Keratinocyte (primary cell): ENCODE measurements at regions not wholly inside any gene's neighbourhood (a gene's known extent, or its start where the extent isn't known, plus 50 kb on each side); places are given as distances from the start of the nearest gene placed in this dataset.

Source experiments
- DNase-seq: peaks from one replicate; pipeline ENCODE4 v3.0.0-alpha.2; 2011; ENCODE audit warnings: low read depth, missing footprints, low spot score
- FAIRE-seq: peaks from 2 replicates; lab custom pipeline; 2011; peaks lifted over from hg19 to GRCh38; lab: Jason Lieb, UNC
- H2AFZ ChIP-seq: 2 replicates; pipeline ENCODE4 v1.6.0; 2012; ENCODE audit warnings: low read length, control low read depth, inconsistent platforms; ENCODE audit not compliant: control insufficient read depth
- H3K27ac ChIP-seq: 2 replicates; pipeline ENCODE4 v1.5.1; 2011; ENCODE audit warnings: low read length; ENCODE audit not compliant: control insufficient read depth, insufficient read depth
- H3K27me3 ChIP-seq: 3 replicates; pipeline ENCODE4 v1.6.0; 2011; ENCODE audit warnings: low read length; ENCODE audit not compliant: control insufficient read depth, insufficient read depth; ENCODE audit errors: extremely low read depth
- H3K36me3 ChIP-seq, 2 experiments: 2 replicates in 1 of 2; 3 replicates in 1 of 2; pipeline ENCODE4 v1.5.1; 2011; ENCODE audit warnings: low read length in 2 of 2, mild to moderate bottlenecking in 1 of 2; ENCODE audit not compliant: control insufficient read depth in 2 of 2, insufficient read depth in 2 of 2; ENCODE audit errors: extremely low read depth in 1 of 2
- H3K4me1 ChIP-seq: 3 replicates; pipeline ENCODE4 v1.5.1; 2011; ENCODE audit warnings: low read length; ENCODE audit not compliant: control insufficient read depth, insufficient read depth; ENCODE audit errors: extremely low read depth
- H3K4me2 ChIP-seq: 3 replicates; pipeline ENCODE4 v1.6.0; 2011; ENCODE audit warnings: low read depth, low read length; ENCODE audit not compliant: control insufficient read depth, insufficient read depth; ENCODE audit errors: extremely low read depth
- H3K4me3 ChIP-seq, 3 experiments: fragments of 200-600 bp in 1 of 3; sonication (generic) in 1 of 3; 2 replicates in 2 of 3; 3 replicates in 1 of 3; pipeline ENCODE4 v1.5.1; 2011 to 2016; ENCODE audit warnings: low read length in 3 of 3, mild to moderate bottlenecking in 3 of 3, control low read depth in 2 of 3, inconsistent platforms in 1 of 3, low read depth in 1 of 3, mixed read lengths in 1 of 3, mixed run types in 1 of 3, moderate library complexity in 1 of 3; ENCODE audit not compliant: control insufficient read depth in 2 of 3, insufficient read depth in 2 of 3; ENCODE audit errors: extremely low read depth in 1 of 3
- H3K79me2 ChIP-seq: 2 replicates; pipeline ENCODE4 v1.6.0; 2012; ENCODE audit warnings: low read length; ENCODE audit not compliant: control insufficient read depth, insufficient read depth
- H3K9ac ChIP-seq: 3 replicates; pipeline ENCODE4 v1.6.0; 2011; ENCODE audit warnings: low read length; ENCODE audit not compliant: control insufficient read depth, insufficient read depth; ENCODE audit errors: extremely low read depth
- H3K9me1 ChIP-seq: 3 replicates; pipeline ENCODE4 v1.6.0; 2011; ENCODE audit warnings: low read length; ENCODE audit not compliant: control insufficient read depth, insufficient read depth; ENCODE audit errors: extremely low read depth
- H3K9me3 ChIP-seq: 2 replicates; pipeline ENCODE4 v1.5.1; 2012; ENCODE audit warnings: low read depth, low read length; ENCODE audit not compliant: control insufficient read depth
- H4K20me1 ChIP-seq: 3 replicates; pipeline ENCODE4 v1.6.0; 2011; ENCODE audit warnings: low read length; ENCODE audit not compliant: control insufficient read depth, insufficient read depth; ENCODE audit errors: extremely low read depth
- EZH2 ChIP-seq: IDR thresholded peaks from one replicate; pipeline ENCODE4 v1.6.1; 2012; ENCODE audit warnings: inconsistent platforms, mild to moderate bottlenecking, low read length, moderate library complexity
- dilution Hi-C: fragments of 300-500 bp; cut with MboI; formaldehyde crosslinking; loops from one replicate; pipeline ENCODE4 v1.7.0; 2020; ENCODE audit warnings: low sequenced_read_pairs; ENCODE audit not compliant: extremely low pct_ligation_motif_present
- TF ChIP-seq, protein P1 (sequence below), 3 experiments: IDR thresholded peaks in 1 of 3; conservative IDR thresholded peaks in 1 of 3; optimal IDR thresholded peaks in 1 of 3; 2 replicates in 2 of 3; 3 replicates in 1 of 3; pipeline versions ENCODE3 to v1.5.1; 2011; ENCODE audit warnings: low read length in 3 of 3, mild to moderate bottlenecking in 3 of 3, moderate library complexity in 2 of 3, control low read depth in 1 of 3, inconsistent platforms in 1 of 3; ENCODE audit not compliant: insufficient read depth in 2 of 3; ENCODE audit errors: extremely low read depth in 1 of 3

- Histone ChIP-seq H3K36me3 (no peaks in the 10 kb centered on the region), H3K9ac (no peak overlapping the region), H4K20me1 (no peaks in the 10 kb centered on the region), H2AFZ (no peak overlapping the region), H3K4me3 (no peak overlapping the region), H3K9me1 (no peaks in the 10 kb centered on the region), H3K4me2 (no peak overlapping the region), H3K27me3 (no peaks in the 10 kb centered on the region), H3K27ac (no peak overlapping the region), H3K9me3 (peaks cover 11% of the 10 kb centered on the region), H3K4me1 (no peaks in the 10 kb centered on the region), H3K79me2 (no peaks in the 10 kb centered on the region)
- no peak for FAIRE-seq
- no peak for TF ChIP-seq EZH2
- TF ChIP-seq, protein P1, sequence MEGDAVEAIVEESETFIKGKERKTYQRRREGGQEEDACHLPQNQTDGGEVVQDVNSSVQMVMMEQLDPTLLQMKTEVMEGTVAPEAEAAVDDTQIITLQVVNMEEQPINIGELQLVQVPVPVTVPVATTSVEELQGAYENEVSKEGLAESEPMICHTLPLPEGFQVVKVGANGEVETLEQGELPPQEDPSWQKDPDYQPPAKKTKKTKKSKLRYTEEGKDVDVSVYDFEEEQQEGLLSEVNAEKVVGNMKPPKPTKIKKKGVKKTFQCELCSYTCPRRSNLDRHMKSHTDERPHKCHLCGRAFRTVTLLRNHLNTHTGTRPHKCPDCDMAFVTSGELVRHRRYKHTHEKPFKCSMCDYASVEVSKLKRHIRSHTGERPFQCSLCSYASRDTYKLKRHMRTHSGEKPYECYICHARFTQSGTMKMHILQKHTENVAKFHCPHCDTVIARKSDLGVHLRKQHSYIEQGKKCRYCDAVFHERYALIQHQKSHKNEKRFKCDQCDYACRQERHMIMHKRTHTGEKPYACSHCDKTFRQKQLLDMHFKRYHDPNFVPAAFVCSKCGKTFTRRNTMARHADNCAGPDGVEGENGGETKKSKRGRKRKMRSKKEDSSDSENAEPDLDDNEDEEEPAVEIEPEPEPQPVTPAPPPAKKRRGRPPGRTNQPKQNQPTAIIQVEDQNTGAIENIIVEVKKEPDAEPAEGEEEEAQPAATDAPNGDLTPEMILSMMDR (optimal IDR thresholded peaks at IDR 0.05 in 1 of 3, IDR thresholded peaks at IDR 0.05 in 1 of 3, conservative IDR thresholded peaks at IDR 0.05 in 1 of 3; ENCODE audit: extremely low read depth in 1 of 3, insufficient read depth in 2 of 3, low read length in 3 of 3) = no peak
- dilution Hi-C loops = no loop called here
- no peak for DNase-seq
Measured at GRCh38 chr22:48443680-48444079, 1384.0 kb downstream of the BRD1 start.

- no peak overlapping the region for H3K4me2 ChIP-seq
- FAIRE-seq (no peak), DNase-seq (no peak)
- H3K9me3 ChIP-seq = peaks cover 14% of the 10 kb centered on the region
- no peak overlapping the region for H3K9ac ChIP-seq
- TF ChIP-seq, protein P1 (optimal IDR thresholded peaks at IDR 0.05 in 1 of 3, IDR thresholded peaks at IDR 0.05 in 1 of 3, conservative IDR thresholded peaks at IDR 0.05 in 1 of 3; ENCODE audit: extremely low read depth in 1 of 3, insufficient read depth in 2 of 3, low read length in 3 of 3) = no peak
- no peak for TF ChIP-seq EZH2
- H3K4me3 ChIP-seq = no peak overlapping the region
- dilution Hi-C loops = no loop called here
- no peaks in the 10 kb centered on the region for H3K27me3 ChIP-seq
- H3K9me1 ChIP-seq = no peaks in the 10 kb centered on the region
- H3K79me2 ChIP-seq = no peaks in the 10 kb centered on the region
- H4K20me1 ChIP-seq = no peaks in the 10 kb centered on the region
- H3K36me3 ChIP-seq = no peaks in the 10 kb centered on the region
- no peaks in the 10 kb centered on the region for H3K4me1 ChIP-seq
- no peak overlapping the region for H3K27ac ChIP-seq
- H2AFZ ChIP-seq = no peak overlapping the region
Measured at GRCh38 chr22:48442663-48443062, 1385.0 kb downstream of the BRD1 start.
